GM19023 (cell line): ENCODE measurements at regions not wholly inside any gene's neighbourhood (a gene's known extent, or its start where the extent isn't known, plus 50 kb on each side); places are given as distances from the start of the nearest gene placed in this dataset.
"Not testable (repeated sequence)": the region's sequence is repeated elsewhere in the genome, so short reads cannot be mapped to it uniquely, and the experiment has no call there.

Source experiments
- ATAC-seq: cut with Tn5 transposase; IDR thresholded peaks from one replicate; pipeline ENCODE4 v1.9.1; 2021; ENCODE audit warnings: mild to moderate bottlenecking, moderate library complexity; ENCODE audit not compliant: unreplicated experiment

DNA sequence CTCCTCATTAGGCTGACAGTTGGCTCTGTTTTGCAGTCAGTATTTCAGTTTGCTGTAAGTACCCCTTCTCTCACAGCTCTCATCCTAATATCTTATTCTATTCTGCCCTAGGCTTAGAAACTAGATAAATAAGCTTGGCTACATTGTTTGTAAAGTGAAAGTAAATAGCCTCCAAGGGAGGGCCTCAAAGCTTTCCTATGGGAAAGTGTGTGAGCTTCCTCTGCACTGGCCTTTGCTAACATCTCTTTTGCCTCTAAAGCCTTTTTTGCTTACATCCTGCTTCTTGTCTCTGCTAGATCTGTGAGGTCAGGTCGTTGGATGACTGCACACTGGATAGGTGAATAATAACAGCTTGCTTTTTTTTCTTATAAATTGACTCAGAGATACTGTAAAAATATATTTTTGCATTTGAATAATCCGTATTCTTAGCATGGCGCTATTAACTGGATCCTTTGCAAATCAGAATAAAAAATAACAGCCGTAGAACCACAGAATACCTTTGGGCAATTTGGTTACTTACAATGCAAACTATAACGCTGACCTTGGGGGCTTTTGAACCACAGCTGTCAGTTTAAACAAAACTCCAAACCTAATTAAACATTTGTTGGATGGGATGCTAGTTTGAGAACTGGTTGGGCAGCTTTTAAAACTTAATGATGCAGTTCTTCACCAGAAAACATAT lies 55.1 kb downstream of the TTC6 start:
- ATAC-seq, result no peak

DNA sequence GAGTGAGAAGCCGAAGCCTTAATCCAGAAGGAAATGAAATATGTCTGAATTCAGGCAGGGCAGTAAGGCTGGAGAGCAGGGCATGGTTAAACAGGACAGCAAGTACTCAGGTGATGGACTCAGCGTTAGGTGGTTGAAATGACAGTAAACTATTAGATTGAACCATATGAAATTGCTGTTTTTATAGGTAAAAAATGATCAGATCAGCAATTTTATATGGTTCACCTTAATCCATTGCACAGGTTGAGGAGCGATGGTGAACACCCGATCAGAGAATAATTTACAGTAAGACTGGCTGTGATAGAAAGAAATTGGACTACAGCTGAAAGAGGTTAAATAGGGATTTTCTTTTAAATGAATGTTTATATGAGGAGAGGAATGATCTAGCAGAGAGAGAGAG lies 56.6 kb downstream of the TTC6 start:
- ATAC-seq, result no peak

DNA sequence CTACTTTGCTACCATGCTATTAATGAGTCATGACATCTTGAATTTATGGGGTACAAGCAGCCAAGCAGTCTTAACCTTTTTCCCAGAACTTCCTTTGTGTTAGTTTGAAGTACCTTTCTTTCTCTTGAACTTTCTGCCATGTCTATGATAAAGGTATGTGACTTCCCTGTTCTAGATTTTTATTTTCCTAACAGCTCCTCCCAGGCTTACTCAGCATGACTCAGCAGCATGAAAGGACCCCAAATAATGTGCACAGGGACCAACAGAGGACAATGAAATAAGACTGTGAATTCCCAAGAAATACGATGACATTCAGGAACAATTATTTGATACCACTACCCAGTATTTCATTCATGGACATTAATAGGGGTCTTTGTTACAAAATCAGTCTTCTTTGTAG lies 60.0 kb downstream of the TTC6 start:
- ATAC-seq, result no peak

DNA sequence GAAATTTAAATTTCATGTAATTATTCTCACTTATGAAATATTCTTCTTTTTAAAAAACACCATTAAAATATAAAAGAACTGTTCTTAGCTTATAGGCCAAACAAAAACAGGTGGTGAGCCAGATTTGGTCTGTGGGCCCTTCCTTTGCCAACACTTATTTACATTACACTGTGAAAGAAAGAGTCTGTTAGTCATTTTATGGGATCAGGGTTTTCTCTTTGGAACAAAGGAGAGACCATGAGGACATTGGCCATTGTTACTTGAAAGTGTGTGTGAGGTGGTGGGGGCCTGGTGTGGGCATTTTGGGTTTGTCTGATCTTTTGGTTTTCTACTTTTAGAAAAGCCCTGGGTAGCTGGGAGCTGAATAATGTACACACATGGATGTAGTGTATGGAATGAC lies 62.7 kb downstream of the TTC6 start:
- no peak for ATAC-seq

DNA sequence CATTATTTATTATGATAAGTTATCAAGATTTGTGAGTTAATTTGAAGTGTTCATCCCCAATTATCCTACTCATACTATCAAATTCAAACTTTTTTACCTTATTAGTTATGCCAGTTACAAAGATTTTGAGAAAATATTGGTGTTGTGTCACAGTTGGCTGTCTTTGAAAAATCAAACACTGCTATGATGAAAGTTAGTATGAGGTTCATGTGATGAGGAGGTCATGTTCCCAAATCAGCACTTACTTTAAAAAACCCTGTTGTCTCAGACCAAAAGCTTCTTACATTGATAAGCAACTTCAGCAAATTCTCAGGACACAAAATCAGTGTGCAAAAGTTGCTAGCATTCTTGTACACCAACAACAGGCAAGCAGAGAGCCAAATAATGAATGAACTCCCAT lies 68.1 kb downstream of the TTC6 start:
- no peak for ATAC-seq

DNA sequence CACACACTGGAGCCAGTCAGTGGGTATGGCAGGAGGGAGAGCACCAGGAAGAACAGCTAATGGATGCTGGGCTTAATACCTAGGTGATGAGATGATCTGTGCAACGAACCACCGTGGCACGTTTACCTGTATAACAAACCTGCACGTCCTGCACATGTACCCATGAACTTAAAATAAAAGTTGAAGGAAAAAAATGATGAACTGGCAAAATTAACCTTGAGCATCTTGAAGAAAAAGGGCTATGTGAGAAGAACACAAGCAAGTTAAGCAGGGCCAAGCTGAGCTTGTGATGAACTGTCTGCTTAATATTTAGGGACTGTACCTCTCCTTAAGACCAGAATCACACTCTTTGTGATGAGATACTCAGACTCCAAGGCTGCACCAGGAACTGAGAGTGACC lies 70.0 kb downstream of the TTC6 start:
- ATAC-seq, result no peak

DNA sequence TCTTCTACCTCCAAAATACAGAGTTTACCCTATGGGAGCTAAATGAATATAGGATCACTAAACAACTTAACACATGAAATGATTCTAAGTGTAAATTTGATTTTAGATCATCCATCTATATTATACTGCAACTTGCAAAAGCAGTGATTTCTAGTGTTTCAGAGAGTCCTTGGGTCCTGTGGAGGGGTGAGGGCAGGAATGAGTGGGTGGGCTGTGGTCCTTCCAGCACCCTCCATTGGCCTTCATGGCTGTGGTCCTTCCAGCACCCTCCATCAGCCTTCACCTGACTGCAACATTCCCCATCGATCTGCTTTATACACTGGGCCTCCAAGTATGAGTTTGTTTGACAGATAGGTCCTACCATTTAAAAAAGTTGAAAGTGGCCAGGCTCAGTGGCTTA lies 70.5 kb downstream of the TTC6 start:
- ATAC-seq, result no peak

DNA sequence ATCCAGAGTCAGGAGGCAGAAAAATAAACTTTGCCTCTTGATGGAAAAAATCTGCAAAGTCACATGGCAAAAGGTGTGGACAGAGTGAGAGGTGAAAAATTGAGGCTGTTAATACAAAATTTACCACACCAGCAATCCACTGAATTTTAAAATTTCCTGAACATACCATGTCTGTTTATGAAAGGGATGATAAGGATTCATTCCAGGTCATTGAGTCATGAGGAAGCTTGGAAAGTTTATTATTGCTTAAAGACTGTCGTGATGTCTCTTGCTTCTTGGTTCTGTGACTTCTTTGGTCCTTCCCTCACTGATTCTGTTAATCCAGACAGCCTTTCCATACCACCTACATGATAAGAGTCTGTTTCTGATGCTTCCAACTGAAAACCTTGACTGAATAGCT lies 73.2 kb downstream of the TTC6 start:
- ATAC-seq, result no peak

DNA sequence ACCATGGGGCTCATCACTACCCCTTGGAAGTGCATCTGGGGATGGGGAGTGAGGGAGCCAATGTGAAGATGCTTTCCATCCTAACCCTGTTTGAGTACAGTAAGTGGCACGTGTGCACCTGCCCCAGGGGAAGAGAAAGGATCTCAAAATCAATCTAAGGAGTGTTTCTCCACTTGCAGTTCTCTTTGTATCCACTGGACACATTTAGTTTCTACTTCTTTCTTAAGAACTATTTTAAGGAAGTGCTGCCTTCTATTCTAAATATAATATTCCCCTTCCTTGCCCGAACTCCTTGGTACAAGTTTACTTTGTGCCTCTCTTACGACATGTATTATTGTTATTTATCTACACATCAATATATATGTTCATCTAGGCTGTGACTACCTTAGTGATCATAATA lies 73.8 kb downstream of the TTC6 start:
- no peak for ATAC-seq

DNA sequence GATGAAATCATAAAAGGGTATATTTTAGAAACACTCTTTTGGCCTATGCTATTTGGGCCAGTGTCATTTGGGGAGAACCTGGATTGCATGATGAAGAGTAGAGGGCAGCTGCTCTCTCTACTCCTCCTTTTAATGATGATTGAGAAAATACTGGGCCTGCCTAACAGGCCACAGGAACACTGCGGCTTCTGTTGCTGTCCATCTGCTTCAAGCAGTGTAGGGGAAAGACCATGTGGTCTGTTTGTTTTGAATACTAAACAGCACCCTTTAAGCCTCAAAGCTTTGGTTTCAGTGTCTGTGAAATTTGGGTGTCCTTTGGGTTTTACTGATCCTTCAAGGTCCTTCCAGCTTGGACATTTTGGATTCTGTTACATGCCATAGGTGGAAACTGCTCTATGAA lies 78.0 kb downstream of the TTC6 start:
- no peak for ATAC-seq

DNA sequence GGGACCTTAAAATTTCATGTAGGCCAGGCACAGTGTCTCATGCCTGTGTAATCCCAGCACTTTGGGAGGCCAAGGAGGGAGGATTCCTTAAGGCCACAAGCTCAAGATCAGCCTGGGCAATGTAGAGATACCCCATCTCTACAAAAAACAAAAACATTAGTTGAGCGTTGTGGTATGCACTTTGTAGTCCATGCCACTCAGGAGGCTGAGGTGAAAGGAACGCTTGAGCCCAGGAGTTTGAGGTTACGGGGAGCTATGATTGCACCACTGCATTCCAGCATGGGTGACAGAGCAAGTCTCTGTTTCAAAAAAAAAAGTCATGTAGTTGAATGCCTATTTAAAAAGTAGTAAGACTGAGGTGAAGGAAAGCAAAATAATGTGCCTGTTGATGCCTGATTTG lies 83.5 kb downstream of the TTC6 start:
- no peak for ATAC-seq

DNA sequence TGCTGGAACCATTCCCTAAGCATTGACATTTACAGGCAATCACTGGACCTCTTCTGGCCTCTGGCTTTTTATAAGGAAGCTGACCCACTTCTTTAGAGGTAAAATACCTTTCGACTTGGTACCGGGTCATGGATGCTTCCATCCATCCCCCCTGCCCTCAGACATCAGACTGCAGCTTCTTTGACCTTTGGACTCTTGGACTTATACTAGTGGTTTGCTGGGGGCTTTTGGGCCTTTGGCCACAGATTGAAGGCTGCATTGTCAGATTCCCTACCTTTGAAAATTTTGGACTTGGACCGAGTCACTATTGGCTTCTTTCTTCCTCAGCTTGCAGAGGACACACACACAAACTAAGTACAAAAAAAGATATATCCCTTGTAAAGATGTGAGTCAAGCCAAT lies 86.1 kb downstream of the TTC6 start:
- no peak for ATAC-seq

DNA sequence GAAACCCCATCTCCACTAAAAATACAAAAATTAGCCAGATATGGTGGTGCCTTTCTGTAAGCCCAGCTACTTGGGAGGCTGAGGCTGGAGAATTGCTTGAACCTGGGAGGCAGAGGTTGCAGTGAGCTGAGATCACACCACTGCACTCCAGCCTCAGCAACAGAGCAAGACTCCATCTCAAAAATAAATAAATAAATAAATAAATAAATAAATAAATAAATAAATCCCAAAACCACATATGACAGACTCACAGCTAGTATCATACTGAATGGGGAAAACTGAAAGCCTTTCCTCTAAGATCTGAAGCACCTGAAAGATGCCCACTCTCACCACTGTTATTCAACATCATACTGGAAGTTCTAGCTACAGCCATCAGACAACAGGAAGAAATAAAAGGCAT lies 97.3 kb downstream of the TTC6 start:
- ATAC-seq, result not testable (repeated sequence)

DNA sequence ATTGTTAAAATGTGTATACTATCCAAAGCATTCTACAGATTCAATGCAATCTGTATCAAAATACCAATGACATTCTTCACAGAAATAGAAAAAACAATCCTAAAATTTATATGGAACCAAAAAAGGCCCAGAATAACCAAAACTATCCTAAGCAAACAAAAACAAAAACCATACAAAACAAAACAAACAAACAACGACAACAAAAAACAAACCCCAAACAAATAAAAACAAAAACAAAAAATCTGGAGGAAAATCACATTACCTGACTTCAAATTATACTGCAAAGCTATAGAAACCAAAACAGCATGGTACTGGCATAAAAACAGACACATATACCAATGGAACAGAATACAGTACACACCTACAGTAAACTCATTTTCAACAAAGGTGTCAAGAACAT lies 98.0 kb downstream of the TTC6 start:
- ATAC-seq, result not testable (repeated sequence)

DNA sequence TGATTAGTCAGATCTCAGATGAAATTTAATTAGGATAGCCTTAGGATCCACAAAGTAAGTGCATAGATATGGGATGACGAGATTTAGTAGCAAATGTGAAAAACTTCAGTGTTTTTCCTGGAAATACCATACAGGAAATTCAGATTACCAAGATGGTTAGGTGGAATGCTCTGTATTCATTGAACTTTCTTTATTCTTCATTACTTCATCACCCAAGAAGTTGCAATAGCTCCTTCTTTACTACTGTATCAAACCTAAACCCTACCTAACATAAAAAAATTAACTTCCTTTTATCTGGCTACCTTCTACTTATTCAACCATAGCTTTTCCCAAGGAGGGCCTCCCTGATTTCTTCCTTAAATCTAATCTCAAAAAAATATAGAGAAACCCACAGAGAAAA lies 100.4 kb downstream of the TTC6 start:
- no peak for ATAC-seq

DNA sequence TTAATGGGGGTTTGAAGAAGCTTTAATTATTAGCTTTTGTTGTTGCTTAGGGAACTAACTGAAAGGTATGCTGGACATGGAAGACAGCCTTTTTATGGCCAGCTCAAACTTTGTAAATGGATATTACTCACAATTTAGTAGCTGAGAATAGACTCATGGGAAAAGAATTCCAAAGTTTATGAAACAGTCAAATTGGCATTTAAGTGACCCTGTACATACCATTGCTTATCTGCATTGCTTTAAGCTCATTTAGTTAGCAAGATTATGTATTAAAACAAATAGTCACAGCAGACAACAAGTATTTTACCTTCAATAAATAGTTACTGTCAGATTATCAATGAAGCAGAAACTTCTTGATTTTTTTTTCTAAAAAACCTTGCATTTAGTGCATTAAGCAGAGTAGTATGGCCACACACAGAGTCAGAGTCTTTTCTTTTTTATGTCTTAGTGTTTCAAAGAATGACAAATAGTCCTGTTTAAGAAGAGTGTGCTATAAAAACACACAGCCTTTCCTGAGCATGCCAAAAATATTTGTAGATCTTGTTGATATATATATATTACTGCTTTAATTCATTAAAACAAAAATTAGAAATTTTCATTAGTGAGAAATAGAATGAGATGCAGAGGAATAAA lies 102.2 kb downstream of the TTC6 start:
- no peak for ATAC-seq

DNA sequence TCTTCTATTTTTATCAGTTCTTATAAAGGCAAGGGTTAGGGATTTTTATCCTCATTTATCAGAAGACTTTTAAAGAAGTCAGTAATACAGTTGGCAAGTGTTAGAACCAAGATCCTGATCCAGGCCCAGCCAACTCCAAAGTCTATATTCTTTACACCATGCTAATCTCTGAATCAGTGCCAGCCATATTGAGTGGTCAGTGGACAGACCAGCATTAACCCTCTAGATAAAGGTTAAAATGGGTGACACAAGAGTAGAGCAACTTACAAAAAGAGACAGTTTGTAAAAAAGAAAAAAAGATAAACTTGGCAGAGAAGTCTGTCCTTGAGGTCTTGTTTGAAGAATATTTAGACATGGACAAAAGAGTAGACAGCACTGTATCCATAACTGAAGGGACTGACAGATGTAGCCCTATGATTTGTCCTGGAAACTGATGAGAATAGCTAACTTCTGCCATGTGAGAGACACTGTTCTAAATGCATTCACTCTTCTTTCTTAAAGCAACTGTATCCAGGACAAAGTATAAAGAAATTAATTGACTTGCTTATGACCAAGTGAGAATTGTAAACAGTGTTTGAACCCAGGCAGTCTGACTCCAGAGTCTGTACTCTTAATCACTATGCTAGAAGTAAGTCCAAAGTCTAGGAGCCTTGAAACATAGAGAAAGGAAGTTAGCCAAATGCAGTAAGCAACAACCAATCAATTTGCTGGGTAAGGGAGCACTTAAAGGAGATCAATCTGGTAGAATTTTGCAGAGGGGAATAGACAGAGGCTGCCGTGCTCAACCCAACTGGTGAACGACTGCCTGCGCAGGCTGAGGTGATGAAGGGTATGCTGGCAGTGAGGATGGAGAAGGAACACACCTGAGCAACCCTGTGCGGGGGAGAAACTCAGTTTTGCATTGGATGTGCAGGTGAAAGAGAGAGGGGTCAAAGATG lies 103.7 kb downstream of the TTC6 start:
- ATAC-seq, result no peak

DNA sequence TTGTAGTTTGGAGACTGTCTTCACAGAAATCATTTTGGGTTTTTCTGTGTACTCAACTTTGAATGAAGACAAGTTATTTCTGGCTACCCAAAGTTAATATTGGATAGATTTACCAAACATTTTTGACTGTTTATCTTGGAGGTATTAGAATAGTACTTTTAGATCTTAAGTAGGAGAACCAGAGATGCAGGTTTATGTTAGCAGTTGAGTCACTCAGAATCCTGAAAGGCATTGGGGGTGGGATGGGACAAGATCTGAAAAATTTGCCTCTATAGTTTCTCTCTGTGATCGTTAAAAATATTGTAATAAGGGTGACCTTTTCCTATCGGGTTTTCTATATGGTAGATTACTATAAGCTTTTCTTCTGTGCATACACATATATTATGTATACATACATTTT lies 112.3 kb downstream of the TTC6 start:
- no peak for ATAC-seq

DNA sequence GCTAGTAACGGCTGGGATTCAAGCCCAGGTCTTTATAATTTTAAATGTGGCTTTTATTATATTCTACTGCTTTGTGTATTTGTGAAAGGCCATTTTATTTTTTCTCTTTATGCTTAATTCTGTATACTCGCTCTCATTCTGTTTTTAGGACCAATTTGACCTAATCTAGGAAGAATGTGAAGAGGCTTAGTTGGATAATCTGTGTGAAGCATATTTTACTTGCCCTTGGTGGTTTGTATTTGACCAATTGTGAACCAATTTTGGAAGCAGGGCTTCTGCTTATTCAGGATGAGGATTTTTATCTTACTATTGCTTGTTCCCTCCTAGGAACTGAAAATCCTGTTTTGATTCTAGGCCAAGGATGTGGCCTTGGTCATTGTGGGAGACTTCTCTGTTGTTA lies 113.1 kb downstream of the TTC6 start:
- no peak for ATAC-seq

DNA sequence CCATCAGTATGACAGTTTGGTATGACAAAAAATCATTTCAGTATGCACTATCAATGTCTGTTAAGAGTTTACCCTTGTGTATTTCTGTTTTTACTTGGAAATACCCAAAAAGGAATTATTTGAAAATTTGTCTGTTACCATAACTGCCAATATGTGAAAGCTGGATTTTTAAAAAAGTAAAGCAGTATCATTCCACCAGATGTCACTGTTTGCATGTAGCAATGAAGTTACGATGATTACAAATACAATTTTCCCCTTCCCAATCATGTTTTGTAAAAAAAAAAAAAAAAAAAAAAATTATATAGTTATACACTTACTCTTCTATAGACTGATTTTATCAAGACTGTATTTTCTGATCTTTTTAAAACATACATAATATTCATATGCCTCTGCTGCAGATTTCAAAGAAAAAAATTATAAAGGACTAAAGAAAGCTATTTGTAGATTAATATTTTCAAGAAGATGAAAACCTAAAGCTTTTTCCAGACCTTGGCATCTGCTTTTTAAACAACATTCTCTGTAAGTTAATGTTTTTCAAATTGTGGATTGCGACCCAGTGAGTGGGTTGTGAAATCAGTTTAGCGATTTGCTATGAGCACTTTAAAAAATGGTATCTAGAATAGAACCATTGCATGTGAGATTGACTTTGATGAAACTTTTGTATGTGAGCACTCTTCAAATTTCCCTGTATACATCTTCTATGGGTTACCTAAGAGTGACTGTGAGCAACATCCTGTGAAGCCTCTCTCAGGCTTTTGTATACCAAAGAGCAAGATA lies 114.2 kb downstream of the TTC6 start:
- no peak for ATAC-seq

DNA sequence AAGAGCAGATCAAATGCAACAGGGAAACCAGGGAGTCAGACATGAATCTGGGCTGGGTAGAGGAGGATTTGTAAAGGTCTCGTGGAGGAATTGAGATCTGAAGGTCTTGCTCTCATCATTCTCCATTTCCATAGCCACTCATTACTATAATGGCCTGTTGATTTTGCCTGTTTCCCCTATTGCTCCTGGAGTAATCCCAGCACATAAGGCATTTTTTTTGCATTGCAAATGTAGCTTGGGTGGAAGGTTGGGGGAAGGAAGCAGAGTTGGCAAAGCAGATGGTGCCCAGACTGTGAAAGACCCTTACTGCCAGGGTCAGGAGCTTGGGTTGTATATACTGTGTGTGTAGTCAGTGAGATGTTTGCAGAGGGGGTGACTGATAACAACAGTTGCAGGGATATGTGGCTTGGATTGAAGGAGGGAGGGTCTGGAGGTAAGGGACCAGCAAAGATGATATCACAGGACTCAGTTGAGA lies 116.0 kb downstream of the TTC6 start:
- ATAC-seq, result no peak
